ENCODE measurements at regions not wholly inside any gene's neighbourhood (a gene's known extent, or its start where the extent isn't known, plus 50 kb on each side); places are given as distances from the start of the nearest gene placed in this dataset.

DNA sequence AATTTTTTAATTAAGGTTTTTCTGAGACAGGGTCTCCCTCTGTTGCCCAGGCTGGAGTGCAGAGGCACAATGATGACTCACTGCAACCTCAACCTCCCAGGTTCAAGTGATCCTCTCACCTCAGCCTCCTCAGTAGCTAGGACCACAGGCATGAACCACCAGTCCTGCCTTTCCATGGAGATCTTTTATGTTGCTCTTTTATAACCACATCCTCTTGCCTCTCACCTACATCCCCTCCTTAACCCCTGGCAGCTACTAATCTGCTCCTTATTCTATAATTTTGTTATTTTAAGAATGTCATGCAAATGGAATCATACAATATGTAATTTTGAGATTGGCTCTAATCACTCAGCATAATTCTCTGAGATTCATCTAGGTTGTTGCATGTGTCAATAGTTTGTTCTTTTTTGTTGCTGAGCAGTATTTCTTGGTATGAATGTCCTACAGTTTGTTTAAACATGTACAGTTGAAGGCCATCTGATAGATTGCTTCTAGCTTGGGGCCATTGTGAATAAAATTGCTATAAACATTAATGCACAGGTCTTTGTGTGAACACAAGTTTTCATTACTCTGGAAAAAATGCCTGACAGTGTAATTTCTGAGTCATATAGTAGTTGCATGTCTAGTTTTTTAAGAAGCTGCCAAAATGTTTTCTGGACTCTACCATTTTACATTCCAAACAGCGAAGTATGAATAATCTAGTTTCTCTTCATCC is 249.2 kb upstream of the AMIGO2 start:
- no CpG with 5 or more reads among the region's 1 CpG for WGBS
- Histone ChIP-seq H3K9ac (ENCODE audit: low read length) (no peak overlapping the region), H3K27ac (ENCODE audit: low read length, poor library complexity, severe bottlenecking) (no peak overlapping the region)

DNA sequence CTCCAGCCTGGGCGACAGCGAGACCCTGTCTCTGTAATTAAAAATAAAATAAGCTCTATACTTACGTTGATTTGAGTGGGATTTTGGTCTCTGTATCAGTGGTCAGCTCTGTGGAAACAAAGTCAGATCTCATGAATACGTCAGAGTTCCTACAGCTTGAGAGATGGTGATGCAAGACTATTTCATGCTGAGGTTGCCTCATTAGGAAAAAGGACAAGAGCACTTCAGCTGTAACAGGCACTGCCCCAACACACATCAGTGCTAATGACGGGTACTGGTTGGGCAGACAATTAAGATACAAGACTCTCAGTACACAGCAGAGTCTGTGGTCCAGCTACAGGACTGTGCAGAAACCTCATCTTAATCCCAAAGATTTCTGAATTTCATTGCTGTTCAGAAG is 246.4 kb upstream of the AMIGO2 start:
- Histone ChIP-seq H3K14ac (ENCODE audit: low read length in 2 of 2) (no peak overlapping the region), H3K27me3 (ENCODE audit: control insufficient read depth in 1 of 2, insufficient read depth in 1 of 2, low read length in 2 of 2) (no peaks in the 10 kb centered on the region), H3K27ac (ENCODE audit: low read length, poor library complexity, severe bottlenecking) (no peak overlapping the region), H3K4me2 (ENCODE audit: low read length, poor library complexity, severe bottlenecking) (no peak overlapping the region), H2BK12ac (ENCODE audit: low read length in 2 of 2) (no peak overlapping the region), H3K4me1 (ENCODE audit: control insufficient read depth, insufficient read depth, low read depth, low read length) (no peaks in the 10 kb centered on the region), H3K9me3 (ENCODE audit: control insufficient read depth, low read length) (no peaks in the 10 kb centered on the region), H2BK5ac (ENCODE audit: low read depth, low read length, poor library complexity, severe bottlenecking) (no peak overlapping the region), H2BK120ac (ENCODE audit: low read depth, low read length) (no peak overlapping the region), H3K79me1 (replicated peaks; ENCODE audit: low read length, poor library complexity, severe bottlenecking) (no peaks in the 10 kb centered on the region), H2AK5ac (ENCODE audit: low read length, severe bottlenecking) (no peak overlapping the region), H4K8ac (ENCODE audit: low read length) (no peak overlapping the region), H3K4me3 (ENCODE audit: insufficient read depth in 1 of 2, low read depth in 1 of 2, low read length in 2 of 2) (no peak overlapping the region), H4K91ac (ENCODE audit: low read length) (no peak overlapping the region), H3K18ac (ENCODE audit: low read depth in 1 of 2, low read length in 2 of 2) (no peak overlapping the region), H2AFZ (ENCODE audit: low read depth, low read length) (no peak overlapping the region), H3K23ac (ENCODE audit: low read length in 2 of 2) (no peak overlapping the region), H3K4ac (ENCODE audit: low read depth in 1 of 2, low read length in 2 of 2) (no peak overlapping the region), H3K9ac (ENCODE audit: low read length) (no peak overlapping the region), H2BK15ac (ENCODE audit: low read depth, poor library complexity, severe bottlenecking) (no peak overlapping the region), H3K36me3 (ENCODE audit: control insufficient read depth in 1 of 2, insufficient read depth in 2 of 2, low read depth in 1 of 2, low read length in 2 of 2) (no peaks in the 10 kb centered on the region)
- DNase-seq: no peak
- WGBS: 94% methylated on average over 3 of the region's 5 CpGs

More for the DNA sequence above, 249.2 kb upstream of the AMIGO2 start:
- Histone ChIP-seq H3K4me3 (ENCODE audit: insufficient read depth in 1 of 2, low read depth in 1 of 2, low read length in 2 of 2) (no peak overlapping the region), H2BK120ac (ENCODE audit: low read depth, low read length) (no peak overlapping the region), H3K14ac (ENCODE audit: low read length in 2 of 2) (no peak overlapping the region), H2AFZ (ENCODE audit: low read depth, low read length) (no peak overlapping the region), H3K23ac (ENCODE audit: low read length in 2 of 2) (no peak overlapping the region), H2BK12ac (ENCODE audit: low read length in 2 of 2) (no peak overlapping the region), H2BK5ac (ENCODE audit: low read depth, low read length, poor library complexity, severe bottlenecking) (no peak overlapping the region), H4K8ac (ENCODE audit: low read length) (no peak overlapping the region), H3K9me3 (ENCODE audit: control insufficient read depth, low read length) (no peaks in the 10 kb centered on the region), H3K27me3 (ENCODE audit: control insufficient read depth in 1 of 2, insufficient read depth in 1 of 2, low read length in 2 of 2) (no peaks in the 10 kb centered on the region), H3K18ac (ENCODE audit: low read depth in 1 of 2, low read length in 2 of 2) (no peak overlapping the region), H3K4me1 (ENCODE audit: control insufficient read depth, insufficient read depth, low read depth, low read length) (no peaks in the 10 kb centered on the region), H2AK5ac (ENCODE audit: low read length, severe bottlenecking) (no peak overlapping the region), H2BK15ac (ENCODE audit: low read depth, poor library complexity, severe bottlenecking) (no peak overlapping the region), H3K4ac (ENCODE audit: low read depth in 1 of 2, low read length in 2 of 2) (no peak overlapping the region), H3K36me3 (ENCODE audit: control insufficient read depth in 1 of 2, insufficient read depth in 2 of 2, low read depth in 1 of 2, low read length in 2 of 2) (no peaks in the 10 kb centered on the region), H4K91ac (ENCODE audit: low read length) (no peak overlapping the region), H3K79me1 (replicated peaks; ENCODE audit: low read length, poor library complexity, severe bottlenecking) (no peaks in the 10 kb centered on the region), H3K4me2 (ENCODE audit: low read length, poor library complexity, severe bottlenecking) (no peak overlapping the region)
- no peak for DNase-seq

DNA sequence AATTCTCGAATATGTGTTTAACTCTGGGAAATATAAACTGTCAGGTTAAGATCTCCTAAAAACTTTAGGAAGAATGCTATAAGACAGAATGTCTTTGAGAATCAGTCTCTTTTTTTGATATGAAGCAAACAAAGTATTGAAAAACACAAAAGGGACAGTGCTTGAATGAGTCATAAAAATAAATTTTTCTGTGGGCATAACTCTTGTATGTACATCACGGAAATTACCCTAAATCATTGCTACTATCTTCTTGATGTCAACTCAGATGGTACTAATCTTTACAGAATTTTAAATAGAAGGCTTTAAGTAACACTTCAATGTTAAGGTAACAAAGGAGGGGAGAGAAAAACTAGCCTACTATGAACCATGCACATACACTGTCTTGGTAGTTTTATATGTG is 244.0 kb upstream of the AMIGO2 start:
- Histone ChIP-seq H3K27me3 (ENCODE audit: control insufficient read depth in 1 of 2, insufficient read depth in 1 of 2, low read length in 2 of 2) (no peaks in the 10 kb centered on the region), H3K14ac (ENCODE audit: low read length in 2 of 2) (no peak overlapping the region), H3K4me3 (ENCODE audit: insufficient read depth in 1 of 2, low read depth in 1 of 2, low read length in 2 of 2) (no peak overlapping the region)

DNA sequence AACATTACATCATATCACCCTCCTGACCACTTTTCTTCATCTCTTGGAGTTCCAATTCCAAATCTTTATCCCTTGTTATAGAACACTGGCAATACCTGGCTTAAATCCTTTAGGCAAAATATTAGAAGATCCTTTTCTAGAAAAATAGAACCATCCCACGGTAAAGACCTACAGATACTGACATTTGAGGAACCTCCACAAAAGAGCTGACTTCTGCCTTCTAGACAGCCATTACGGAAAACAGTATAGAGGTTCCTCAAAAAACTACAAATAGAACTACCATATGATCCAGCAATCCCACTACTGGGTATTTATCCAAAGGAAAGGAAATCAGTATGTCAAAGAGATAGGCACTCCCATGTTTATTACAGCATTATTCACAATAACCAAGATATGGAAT is 241.7 kb upstream of the AMIGO2 start:
- Histone ChIP-seq H2BK120ac (ENCODE audit: low read depth, low read length) (no peak overlapping the region), H2BK5ac (ENCODE audit: low read depth, low read length, poor library complexity, severe bottlenecking) (no peak overlapping the region), H4K8ac (ENCODE audit: low read length) (no peak overlapping the region), H2BK15ac (ENCODE audit: low read depth, poor library complexity, severe bottlenecking) (no peak overlapping the region), H3K4me1 (ENCODE audit: control insufficient read depth, insufficient read depth, low read depth, low read length) (no peaks in the 10 kb centered on the region), H2AK5ac (ENCODE audit: low read length, severe bottlenecking) (no peak overlapping the region), H3K4me2 (ENCODE audit: low read length, poor library complexity, severe bottlenecking) (no peak overlapping the region), H3K18ac (ENCODE audit: low read depth in 1 of 2, low read length in 2 of 2) (no peak overlapping the region), H3K27ac (ENCODE audit: low read length, poor library complexity, severe bottlenecking) (no peak overlapping the region), H2BK12ac (ENCODE audit: low read length in 2 of 2) (no peak overlapping the region), H2AFZ (ENCODE audit: low read depth, low read length) (no peak overlapping the region), H3K9me3 (ENCODE audit: control insufficient read depth, low read length) (no peaks in the 10 kb centered on the region), H3K79me1 (replicated peaks; ENCODE audit: low read length, poor library complexity, severe bottlenecking) (no peaks in the 10 kb centered on the region), H3K36me3 (ENCODE audit: control insufficient read depth in 1 of 2, insufficient read depth in 2 of 2, low read depth in 1 of 2, low read length in 2 of 2) (no peaks in the 10 kb centered on the region), H3K14ac (ENCODE audit: low read length in 2 of 2) (no peak overlapping the region), H4K91ac (ENCODE audit: low read length) (no peak overlapping the region), H3K27me3 (ENCODE audit: control insufficient read depth in 1 of 2, insufficient read depth in 1 of 2, low read length in 2 of 2) (no peaks in the 10 kb centered on the region), H3K23ac (ENCODE audit: low read length in 2 of 2) (no peak overlapping the region), H3K9ac (ENCODE audit: low read length) (no peak overlapping the region), H3K4me3 (ENCODE audit: insufficient read depth in 1 of 2, low read depth in 1 of 2, low read length in 2 of 2) (no peak overlapping the region), H3K4ac (ENCODE audit: low read depth in 1 of 2, low read length in 2 of 2) (no peak overlapping the region)
- 72% methylated on average over 2 of the region's 2 CpGs for WGBS
- DNase-seq: no peak

More for the DNA sequence above, 244.0 kb upstream of the AMIGO2 start:
- no peaks in the 10 kb centered on the region for H3K79me1 ChIP-seq (replicated peaks; ENCODE audit: low read length, poor library complexity, severe bottlenecking)
- H3K36me3 ChIP-seq (ENCODE audit: control insufficient read depth in 1 of 2, insufficient read depth in 2 of 2, low read depth in 1 of 2, low read length in 2 of 2): no peaks in the 10 kb centered on the region
- H2BK5ac ChIP-seq (ENCODE audit: low read depth, low read length, poor library complexity, severe bottlenecking): no peak overlapping the region
- H4K8ac ChIP-seq (ENCODE audit: low read length): no peak overlapping the region
- no peak overlapping the region for H3K4me2 ChIP-seq (ENCODE audit: low read length, poor library complexity, severe bottlenecking)
- H2AK5ac ChIP-seq (ENCODE audit: low read length, severe bottlenecking): no peak overlapping the region
- no peaks in the 10 kb centered on the region for H3K4me1 ChIP-seq (ENCODE audit: control insufficient read depth, insufficient read depth, low read depth, low read length)
- H3K4ac ChIP-seq (ENCODE audit: low read depth in 1 of 2, low read length in 2 of 2): no peak overlapping the region
- no peak for DNase-seq
- no peak overlapping the region for H3K27ac ChIP-seq (ENCODE audit: low read length, poor library complexity, severe bottlenecking)
- no peak overlapping the region for H3K18ac ChIP-seq (ENCODE audit: low read depth in 1 of 2, low read length in 2 of 2)
- no peaks in the 10 kb centered on the region for H3K9me3 ChIP-seq (ENCODE audit: control insufficient read depth, low read length)
- no peak overlapping the region for H3K9ac ChIP-seq (ENCODE audit: low read length)
- H3K23ac ChIP-seq (ENCODE audit: low read length in 2 of 2): no peak overlapping the region
- no peak overlapping the region for H2AFZ ChIP-seq (ENCODE audit: low read depth, low read length)
- no peak overlapping the region for H4K91ac ChIP-seq (ENCODE audit: low read length)
- no peak overlapping the region for H2BK15ac ChIP-seq (ENCODE audit: low read depth, poor library complexity, severe bottlenecking)
- no CpG with 5 or more reads among the region's 2 CpGs for WGBS
- H2BK12ac ChIP-seq (ENCODE audit: low read length in 2 of 2): no peak overlapping the region
- no peak overlapping the region for H2BK120ac ChIP-seq (ENCODE audit: low read depth, low read length)
